SK-N-SH (cell line): ENCODE measurements at regions not wholly inside any gene's neighbourhood (a gene's known extent, or its start where the extent isn't known, plus 50 kb on each side); places are given as distances from the start of the nearest gene placed in this dataset.

ENCODE experiments used
- CTCF ChIA-PET: fragments of 300-600, 350-600 bp; formaldehyde crosslinking; extraction: SDS; loops from one replicate; lab custom pipeline; 2021; lab: Yijun Ruan, JAX
- POLR2A ChIA-PET: fragments of 350-600 bp; sonication (Branson Sonifier 250); formaldehyde crosslinking; extraction: SDS; loops from one replicate; lab custom pipeline; 2020; ENCODE audit warnings: antibody characterized with exemption, inconsistent platforms; lab: Yijun Ruan, JAX
- DNase-seq: peaks from one replicate; pipeline ENCODE4 v3.0.0; 2012
- H2AFZ ChIP-seq: fragments of 200-600 bp; sonication (generic); 2 replicates; pipeline ENCODE4 v1.8.1; 2016; ENCODE audit warnings: antibody characterized with exemption, mild to moderate bottlenecking, low read depth
- H3F3A ChIP-seq: fragments of 200-600 bp; sonication (generic); replicated peaks from 2 replicates; pipeline ENCODE3; 2016; ENCODE audit warnings: antibody characterized with exemption, mild to moderate bottlenecking; ENCODE audit not compliant: insufficient read depth
- H3K27ac ChIP-seq, 2 experiments: fragments of 200-500 bp in 1 of 2; fragments of 200-600 bp in 1 of 2; sonication (Bioruptor generic) in 1 of 2; sonication (generic), shearing (Covaris generic) in 1 of 2; 2 replicates each; pipeline versions ENCODE4 v1.5.1 to v1.6.1; 2014 to 2016; ENCODE audit warnings: low read depth in 2 of 2, inconsistent platforms in 1 of 2, low read length in 1 of 2, mild to moderate bottlenecking in 1 of 2, mixed read lengths in 1 of 2
- H3K27me3 ChIP-seq: fragments of 200-600 bp; sonication (generic), shearing (Covaris generic); 2 replicates; pipeline ENCODE4 v1.6.1; 2016; ENCODE audit warnings: mixed run types; ENCODE audit not compliant: insufficient read depth
- H3K36me3 ChIP-seq, 2 experiments: fragments of 200-500 bp in 1 of 2; fragments of 200-600 bp in 1 of 2; sonication (Bioruptor generic) in 1 of 2; sonication (generic) in 1 of 2; replicated peaks in 1 of 2; 2 replicates each; pipeline versions ENCODE3 to v1.5.1; 2014 to 2016; ENCODE audit warnings: low read length in 1 of 2, mild to moderate bottlenecking in 1 of 2; ENCODE audit not compliant: insufficient read depth in 2 of 2, control insufficient read depth in 1 of 2
- H3K4me1 ChIP-seq, 2 experiments: fragments of 200-500 bp in 1 of 2; fragments of 200-600 bp in 1 of 2; sonication (Bioruptor generic) in 1 of 2; sonication (generic), shearing (Covaris generic) in 1 of 2; 2 replicates each; pipeline versions ENCODE4 v1.5.1 to v1.6.1; 2014 to 2016; ENCODE audit warnings: low read depth in 1 of 2, low read length in 1 of 2, mixed run types in 1 of 2; ENCODE audit not compliant: insufficient read depth in 2 of 2, control insufficient read depth in 1 of 2
- H3K4me2 ChIP-seq: fragments of 200-600 bp; sonication (generic), shearing (Covaris generic); 2 replicates; pipeline ENCODE4 v1.6.1; 2017; ENCODE audit warnings: mixed run types
- H3K4me3 ChIP-seq, 2 experiments: fragments of 200-500 bp in 1 of 2; fragments of 200-600 bp in 1 of 2; sonication (Bioruptor generic) in 1 of 2; sonication (generic), shearing (Covaris generic) in 1 of 2; 2 replicates each; pipeline versions ENCODE4 v1.5.1 to v1.8.1; 2014 to 2016; ENCODE audit warnings: low read depth in 2 of 2, inconsistent platforms in 1 of 2, low read length in 1 of 2, mild to moderate bottlenecking in 1 of 2, mixed read lengths in 1 of 2, moderate library complexity in 1 of 2
- H3K79me2 ChIP-seq: fragments of 200-600 bp; sonication (generic); 2 replicates; pipeline ENCODE4 v1.8.1; 2017; ENCODE audit warnings: mild to moderate bottlenecking; ENCODE audit not compliant: insufficient read depth
- H3K9ac ChIP-seq: fragments of 200-600 bp; sonication (generic); 2 replicates; pipeline ENCODE4 v1.6.1; 2017; ENCODE audit warnings: mixed run types
- H3K9me2 ChIP-seq: fragments of 200-600 bp; sonication (generic); 2 replicates; pipeline ENCODE4 v1.6.1; 2017; ENCODE audit warnings: mixed run types
- H3K9me3 ChIP-seq: fragments of 200-600 bp; sonication (generic); 2 replicates; pipeline ENCODE4 v1.6.1; 2017; ENCODE audit warnings: mixed run types, mild to moderate bottlenecking, moderate library complexity
- H4K20me1 ChIP-seq: fragments of 200-600 bp; sonication (generic); 2 replicates; pipeline ENCODE4 v1.6.1; 2017; ENCODE audit warnings: mild to moderate bottlenecking, mixed run types; ENCODE audit not compliant: insufficient read depth
- CHD2 ChIP-seq: fragments of 150-350 bp; IDR thresholded peaks from 2 replicates; pipeline ENCODE4 v1.6.1; 2018; ENCODE audit warnings: low read length; ENCODE audit not compliant: partially characterized antibody
- EZH2phosphoT487 ChIP-seq: fragments of 200-600 bp; sonication (generic); IDR thresholded peaks from 2 replicates; pipeline ENCODE4 v1.6.1; 2017; ENCODE audit warnings: low read depth, mixed run types, mild to moderate bottlenecking, antibody characterized with exemption, moderate library complexity, borderline replicate concordance
- FOXJ3 ChIP-seq: sonication (generic); formaldehyde crosslinking; IDR thresholded peaks from 2 replicates; pipeline ENCODE4 v1.5.1; 2020; ENCODE audit warnings: mild to moderate bottlenecking, missing genetic modification reagents
- FOXM1 ChIP-seq: IDR thresholded peaks from 2 replicates; pipeline ENCODE4 v1.4.0; 2012; ENCODE audit warnings: low read depth, mild to moderate bottlenecking
- GABPA ChIP-seq: IDR thresholded peaks from 2 replicates; pipeline ENCODE4 v1.4.0; 2012; ENCODE audit warnings: low read depth, mild to moderate bottlenecking
- IRF3 ChIP-seq: fragments of 150-350 bp; IDR thresholded peaks from 2 replicates; pipeline ENCODE4 v1.6.1; 2016; ENCODE audit warnings: mild to moderate bottlenecking, low read depth, low read length
- JUND ChIP-seq: IDR thresholded peaks from 2 replicates; pipeline ENCODE4 v1.4.0; 2012
- MAX ChIP-seq: IDR thresholded peaks from 2 replicates; pipeline ENCODE4 v1.4.0; 2012; ENCODE audit warnings: low read depth
- MXI1 ChIP-seq: IDR thresholded peaks from 2 replicates; pipeline ENCODE4 v1.6.1; 2012; ENCODE audit warnings: mild to moderate bottlenecking, low read depth, low read length, improper control_type of control experiment
- NRF1 ChIP-seq: IDR thresholded peaks from 2 replicates; pipeline ENCODE4 v1.6.1; 2012; ENCODE audit warnings: low read depth, mild to moderate bottlenecking, low read length
- POLR2AphosphoS5 ChIP-seq: IDR thresholded peaks from 2 replicates; pipeline ENCODE4 v1.6.1; 2012; ENCODE audit warnings: low read depth, low read length
- RAD21 ChIP-seq: IDR thresholded peaks from 2 replicates; pipeline ENCODE4 v1.6.1; 2012; ENCODE audit warnings: mild to moderate bottlenecking, low read length
- RFX5 ChIP-seq: IDR thresholded peaks from 2 replicates; pipeline ENCODE4 v1.6.1; 2012; ENCODE audit warnings: mild to moderate bottlenecking, improper control_type of control experiment, low read length
- SMC3 ChIP-seq: IDR thresholded peaks from 2 replicates; pipeline ENCODE4 v1.6.1; 2012; ENCODE audit warnings: low read depth, low read length, improper control_type of control experiment
- TCF12 ChIP-seq: IDR thresholded peaks from 2 replicates; pipeline ENCODE4 v1.4.0; 2012
- TEAD4 ChIP-seq: IDR thresholded peaks from 2 replicates; pipeline ENCODE4 v1.4.0; 2012; ENCODE audit warnings: mild to moderate bottlenecking, borderline replicate concordance; ENCODE audit not compliant: insufficient read depth
- USF1 ChIP-seq: IDR thresholded peaks from 2 replicates; pipeline ENCODE4 v1.4.0; 2012; ENCODE audit warnings: low read depth, borderline replicate concordance
- USF2 ChIP-seq: fragments of 150-350 bp; IDR thresholded peaks from 2 replicates; pipeline ENCODE4 v1.6.1; 2017; ENCODE audit warnings: antibody characterized with exemption, low read length, low read depth, borderline replicate concordance
- YY1 ChIP-seq: IDR thresholded peaks from 2 replicates; pipeline ENCODE4 v1.4.0; 2012; ENCODE audit warnings: low read depth, mild to moderate bottlenecking
- WGBS: methylation state at CpG from one replicate; pipeline ENCODE4 v1.1.6; 2017; ENCODE audit warnings: low lambda C conversion rate; 5-methylcytosine and 5-hydroxymethylcytosine counted together

GRCh38 chr5:3704661-3705060, 109.0 kb downstream of the IRX1 start:
- H4K20me1 ChIP-seq, result no peaks in the 10 kb centered on the region
- POLR2A ChIA-PET, result no interaction called here
- no peak overlapping the region for H3K27ac ChIP-seq
- H3K9ac ChIP-seq, result no peak overlapping the region
- TF ChIP-seq NRF1, result no peak
- TF ChIP-seq CHD2, result no peak
- no peak for TF ChIP-seq FOXJ3 (CRISPR knock-in tag)
- no peak for TF ChIP-seq YY1
- TF ChIP-seq POLR2AphosphoS5, result no peak
- no peak for TF ChIP-seq TCF12
- TF ChIP-seq FOXM1, result no peak
- TF ChIP-seq EZH2phosphoT487, result no peak
- no peak for TF ChIP-seq RFX5
- no peak for TF ChIP-seq JUND
- no peak for TF ChIP-seq TEAD4
- TF ChIP-seq, all 33 proteins: peak for 0
- no peaks in the 10 kb centered on the region for H3K9me2 ChIP-seq
- H3K4me2 ChIP-seq, result no peak overlapping the region
- no peaks in the 10 kb centered on the region for H3K4me1 ChIP-seq
- no peak for DNase-seq
- no peaks in the 10 kb centered on the region for H3K27me3 ChIP-seq
- H2AFZ ChIP-seq, result no peak overlapping the region
- no peaks in the 10 kb centered on the region for H3K79me2 ChIP-seq
- no peaks in the 10 kb centered on the region for H3K36me3 ChIP-seq
- no peak overlapping the region for H3K4me3 ChIP-seq
- CTCF ChIA-PET, result no interaction called here
- no peaks in the 10 kb centered on the region for H3F3A ChIP-seq
- no peaks in the 10 kb centered on the region for H3K9me3 ChIP-seq

GRCh38 chr5:3709068-3709716, 113.6 kb downstream of the IRX1 start:
- ChIA-PET CTCF (no interaction called here), POLR2A (no interaction called here)
- no peak for TF ChIP-seq USF1
- TF ChIP-seq JUND, result no peak
- TF ChIP-seq RFX5, result no peak
- no peak for TF ChIP-seq SMC3
- TF ChIP-seq MXI1, result no peak
- no peak for TF ChIP-seq IRF3
- no peak for TF ChIP-seq RAD21
- no peak for TF ChIP-seq TCF12
- TF ChIP-seq USF2, result no peak
- TF ChIP-seq MAX, result no peak
- no peak for TF ChIP-seq GABPA
- TF ChIP-seq FOXM1, result no peak
- H3K9ac ChIP-seq, result no peak overlapping the region
- no peak for DNase-seq
- H3K4me2 ChIP-seq, result no peak overlapping the region
- no peaks in the 10 kb centered on the region for H3K9me2 ChIP-seq
- H3F3A ChIP-seq, result no peaks in the 10 kb centered on the region
- no peak overlapping the region for H2AFZ ChIP-seq
- WGBS, result 3% methylated on average over 11 of the region's 11 CpGs
- H3K27ac ChIP-seq, result no peak overlapping the region
- H4K20me1 ChIP-seq, result no peaks in the 10 kb centered on the region
- no peaks in the 10 kb centered on the region for H3K36me3 ChIP-seq
- H3K4me3 ChIP-seq, result no peak overlapping the region
- H3K4me1 ChIP-seq, result no peaks in the 10 kb centered on the region
- no peaks in the 10 kb centered on the region for H3K9me3 ChIP-seq
- H3K27me3 ChIP-seq, result no peaks in the 10 kb centered on the region
- H3K79me2 ChIP-seq, result no peaks in the 10 kb centered on the region
